ENCODE measurements at regions not wholly inside any gene's neighbourhood (a gene's known extent, or its start where the extent isn't known, plus 50 kb on each side); places are given as distances from the start of the nearest gene placed in this dataset.

GRCh38 chr5:172558076-172558976, 82.7 kb upstream of the NEURL1B start:
- no peaks in the 10 kb centered on the region for H3K36me3 Mint-ChIP-seq (ENCODE audit: low read depth)
- no peaks in the 10 kb centered on the region for H3K4me1 ChIP-seq (ENCODE audit: control insufficient read depth, insufficient read depth, low read length)
- H3K4me3 Mint-ChIP-seq: no peak overlapping the region
- H3K36me3 ChIP-seq (ENCODE audit: control insufficient read depth, insufficient read depth, low read length): no peaks in the 10 kb centered on the region
- no peaks in the 10 kb centered on the region for H3K9me3 Mint-ChIP-seq
- 91% methylated on average over 6 to 17 of the region's 17 CpGs for WGBS, 2 experiments (ENCODE audit: insufficient coverage in 1 of 2, insufficient read length in 1 of 2)
- peaks cover 11% of the 10 kb centered on the region for H3K4me1 Mint-ChIP-seq
- no peak overlapping the region for H3K9ac ChIP-seq (ENCODE audit: extremely low read depth, low read length, poor library complexity, severe bottlenecking)
- no peak overlapping the region for H3K4me3 ChIP-seq (ENCODE audit: low read length)
- no peak overlapping the region for H3K27ac ChIP-seq (ENCODE audit: low read depth, low read length)
- H3K27ac Mint-ChIP-seq: no peak overlapping the region
- no peak for TF ChIP-seq CTCF (conservative IDR thresholded peaks at IDR 0.05)
- H3K9me3 ChIP-seq (ENCODE audit: control insufficient read depth, low read length): no peaks in the 10 kb centered on the region
- no peaks in the 10 kb centered on the region for H3K27me3 ChIP-seq (ENCODE audit: control insufficient read depth, insufficient read depth, low read length, poor library complexity, severe bottlenecking)
- H3K27me3 Mint-ChIP-seq (ENCODE audit: insufficient read depth): peaks cover 12% of the 10 kb centered on the region
- no peak for DNase-seq

GRCh38 chr5:172556971-172557461, 84.0 kb upstream of the NEURL1B start:
- Mint-ChIP-seq H3K9me3 (no peaks in the 10 kb centered on the region), H3K27me3 (ENCODE audit: insufficient read depth) (peaks cover 9% of the 10 kb centered on the region), H3K4me3 (no peak overlapping the region), H3K27ac (no peak overlapping the region), H3K36me3 (ENCODE audit: low read depth) (no peaks in the 10 kb centered on the region), H3K4me1 (peaks cover 11% of the 10 kb centered on the region)
- Histone ChIP-seq H3K36me3 (ENCODE audit: control insufficient read depth, insufficient read depth, low read length) (no peaks in the 10 kb centered on the region), H3K9me3 (ENCODE audit: control insufficient read depth, low read length) (no peaks in the 10 kb centered on the region), H3K4me3 (ENCODE audit: low read length) (no peak overlapping the region), H3K9ac (ENCODE audit: extremely low read depth, low read length, poor library complexity, severe bottlenecking) (no peak overlapping the region), H3K4me1 (ENCODE audit: control insufficient read depth, insufficient read depth, low read length) (no peaks in the 10 kb centered on the region), H3K27me3 (ENCODE audit: control insufficient read depth, insufficient read depth, low read length, poor library complexity, severe bottlenecking) (no peaks in the 10 kb centered on the region), H3K27ac (ENCODE audit: low read depth, low read length) (peak overlapping the region; percentile 47)
- no peak for TF ChIP-seq CTCF (conservative IDR thresholded peaks at IDR 0.05)
- WGBS, 2 experiments (ENCODE audit: insufficient coverage in 1 of 2, insufficient read length in 1 of 2): 77% methylated on average over 6 to 12 of the region's 12 CpGs
- DNase-seq: no peak

- Histone ChIP-seq H3K9ac (ENCODE audit: extremely low read depth, low read length, poor library complexity, severe bottlenecking) (no peak overlapping the region), H3K36me3 (ENCODE audit: control insufficient read depth, insufficient read depth, low read length) (no peaks in the 10 kb centered on the region), H3K9me3 (ENCODE audit: control insufficient read depth, low read length) (no peaks in the 10 kb centered on the region), H3K27me3 (ENCODE audit: control insufficient read depth, insufficient read depth, low read length, poor library complexity, severe bottlenecking) (no peaks in the 10 kb centered on the region), H3K4me1 (ENCODE audit: control insufficient read depth, insufficient read depth, low read length) (no peaks in the 10 kb centered on the region), H3K4me3 (ENCODE audit: low read length) (no peak overlapping the region), H3K27ac (ENCODE audit: low read depth, low read length) (no peak overlapping the region)
- Mint-ChIP-seq H3K4me1 (peaks cover 11% of the 10 kb centered on the region), H3K27ac (no peak overlapping the region), H3K9me3 (no peaks in the 10 kb centered on the region), H3K4me3 (no peak overlapping the region), H3K27me3 (ENCODE audit: insufficient read depth) (peaks cover 6% of the 10 kb centered on the region), H3K36me3 (ENCODE audit: low read depth) (no peaks in the 10 kb centered on the region)
- no peak for DNase-seq
- 92% methylated on average over 3 of the region's 3 CpGs; no CpG with 5 or more reads in 1 of the 2 experiments for WGBS, 2 experiments (ENCODE audit: insufficient coverage in 1 of 2, insufficient read length in 1 of 2)
- TF ChIP-seq CTCF (conservative IDR thresholded peaks at IDR 0.05): no peak
Measured at GRCh38 chr5:172556262-172556661, 84.8 kb upstream of the NEURL1B start.
